ENCODE measurements at regions not wholly inside any gene's neighbourhood (a gene's known extent, or its start where the extent isn't known, plus 50 kb on each side); places are given as distances from the start of the nearest gene placed in this dataset.

DNA sequence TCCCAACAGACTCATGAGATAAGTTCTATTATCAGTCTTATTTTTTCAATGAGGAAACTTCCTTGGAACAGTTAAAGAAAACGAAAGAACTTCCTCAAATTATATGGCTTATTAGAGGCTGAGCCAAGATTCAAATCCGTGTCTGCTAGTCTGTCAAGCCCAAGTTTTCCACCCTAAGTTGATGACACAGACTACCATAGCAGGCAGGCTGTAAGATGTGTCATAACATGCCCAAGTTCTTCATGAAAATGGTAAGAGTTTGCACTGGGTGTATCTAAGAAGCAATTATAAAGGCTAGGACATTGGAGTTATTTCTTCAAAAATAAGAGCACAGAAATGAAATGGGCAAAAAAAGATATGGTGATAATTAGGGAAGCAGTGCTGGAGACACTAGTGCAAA lies 634.5 kb downstream of the BRINP1 start:
- Histone ChIP-seq H3K27me3 (ENCODE audit: insufficient read depth, low read depth, severe bottlenecking) (no peaks in the 10 kb centered on the region), H3K27ac (no peak overlapping the region), H3K9me3 (ENCODE audit: severe bottlenecking) (peaks cover 12% of the 10 kb centered on the region), H3K36me3 (no peaks in the 10 kb centered on the region), H3K4me3 (ENCODE audit: low read depth, low read length) (no peak overlapping the region)
- DNase-seq: no peak
- TF ChIP-seq CTCF (IDR thresholded peaks at IDR 0.05; ENCODE audit: low read depth, low read length): no peak

DNA sequence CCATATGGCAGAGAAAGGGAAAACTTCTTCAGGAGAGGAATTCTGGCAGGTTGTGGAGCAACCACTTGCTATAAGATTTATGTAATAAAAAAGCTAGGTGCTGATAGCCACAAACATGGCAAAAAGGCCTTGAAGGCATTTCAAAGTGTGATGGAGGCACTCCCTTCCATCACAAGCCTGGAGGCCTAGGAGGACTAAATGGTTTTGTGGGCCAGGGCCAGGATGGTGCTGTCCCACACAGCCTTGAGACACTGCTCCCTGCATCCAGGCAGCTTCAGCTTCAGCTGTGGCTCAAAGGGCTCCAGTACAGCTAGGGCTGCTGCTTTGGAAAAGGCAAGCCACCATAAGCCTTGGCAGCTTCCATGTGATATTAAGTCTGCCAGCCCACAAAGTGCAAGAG lies 632.8 kb downstream of the BRINP1 start:
- TF ChIP-seq CTCF (IDR thresholded peaks at IDR 0.05; ENCODE audit: low read depth, low read length): no peak

DNA sequence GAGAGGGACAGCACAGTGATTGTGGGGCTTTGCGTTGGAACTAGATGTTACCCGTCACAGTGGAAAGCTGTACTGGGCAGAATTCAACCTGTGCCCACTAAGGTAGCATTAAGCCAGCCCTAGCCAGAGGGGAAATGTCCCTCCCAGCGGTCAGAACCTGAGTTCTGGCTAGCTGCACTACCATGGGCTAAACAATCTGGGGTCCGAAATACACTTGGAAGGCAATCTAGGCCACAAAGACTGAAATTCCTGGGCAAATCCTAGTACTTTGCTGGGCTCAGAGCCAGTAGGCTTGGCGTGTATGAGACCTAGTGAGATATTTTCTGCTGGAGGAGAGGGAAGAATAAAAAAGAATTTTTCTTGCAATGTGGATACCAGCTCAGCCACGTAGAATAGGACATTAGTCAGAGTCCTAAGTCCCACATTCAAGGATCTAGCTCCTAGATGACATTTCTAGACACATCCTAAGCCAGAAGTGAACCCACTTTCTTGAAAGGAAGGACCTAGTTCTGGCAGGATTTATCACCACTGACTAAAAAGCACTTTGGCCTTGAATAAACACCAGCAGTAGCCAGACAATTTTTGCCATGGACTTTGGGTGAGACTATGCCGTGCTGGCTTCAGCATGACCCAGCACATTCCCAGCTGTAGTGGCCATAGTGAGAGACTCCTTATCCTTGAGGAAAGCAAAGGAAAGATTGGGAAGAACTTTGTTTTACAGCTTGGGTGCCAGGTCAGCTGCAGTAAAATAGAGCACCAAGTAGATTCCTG lies 618.0 kb downstream of the BRINP1 start:
- Histone ChIP-seq H3K27me3 (ENCODE audit: insufficient read depth, low read depth, severe bottlenecking) (peaks cover 9% of the 10 kb centered on the region), H3K4me3 (ENCODE audit: low read depth, low read length) (no peak overlapping the region), H3K9me3 (ENCODE audit: severe bottlenecking) (peaks cover 4% of the 10 kb centered on the region), H3K36me3 (no peaks in the 10 kb centered on the region), H3K27ac (no peak overlapping the region)
- TF ChIP-seq CTCF (IDR thresholded peaks at IDR 0.05; ENCODE audit: low read depth, low read length): no peak
- no peak for DNase-seq

More for the DNA sequence above, 632.8 kb downstream of the BRINP1 start:
- DNase-seq: no peak
- Histone ChIP-seq H3K4me3 (ENCODE audit: low read depth, low read length) (no peak overlapping the region), H3K9me3 (ENCODE audit: severe bottlenecking) (peaks cover 12% of the 10 kb centered on the region), H3K36me3 (no peaks in the 10 kb centered on the region), H3K27ac (no peak overlapping the region), H3K27me3 (ENCODE audit: insufficient read depth, low read depth, severe bottlenecking) (no peaks in the 10 kb centered on the region)

DNA sequence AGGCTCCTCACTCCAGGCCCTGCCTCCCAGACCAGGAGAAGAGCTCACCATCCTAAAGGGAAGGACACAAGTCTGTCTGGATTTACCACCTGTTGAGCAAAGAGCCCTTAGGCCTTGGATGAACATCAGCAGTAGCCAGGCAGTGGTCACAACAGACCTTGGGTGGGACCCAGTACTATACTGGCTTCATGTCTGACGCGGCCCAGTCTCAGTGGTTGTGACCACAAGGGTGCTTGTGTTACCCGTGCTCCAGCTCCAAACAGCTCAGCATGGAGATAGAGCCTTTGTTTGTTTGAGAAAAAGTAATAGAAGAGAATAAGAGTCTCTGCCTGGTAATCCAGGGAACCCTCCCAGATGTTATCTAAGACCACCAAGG lies 617.4 kb downstream of the BRINP1 start:
- Histone ChIP-seq H3K9me3 (ENCODE audit: severe bottlenecking) (peaks cover 4% of the 10 kb centered on the region), H3K36me3 (no peaks in the 10 kb centered on the region), H3K27me3 (ENCODE audit: insufficient read depth, low read depth, severe bottlenecking) (peaks cover 9% of the 10 kb centered on the region), H3K4me3 (ENCODE audit: low read depth, low read length) (no peak overlapping the region), H3K27ac (no peak overlapping the region)
- no peak for DNase-seq
- no peak for TF ChIP-seq CTCF (IDR thresholded peaks at IDR 0.05; ENCODE audit: low read depth, low read length)

GRCh38 chr9:118761016-118761790 lies 608.0 kb downstream of the BRINP1 start:
- Histone ChIP-seq H3K27me3 (ENCODE audit: insufficient read depth, low read depth, severe bottlenecking) (peaks cover 3% of the 10 kb centered on the region), H3K9me3 (ENCODE audit: severe bottlenecking) (no peaks in the 10 kb centered on the region), H3K27ac (no peak overlapping the region), H3K4me3 (ENCODE audit: low read depth, low read length) (no peak overlapping the region), H3K36me3 (no peaks in the 10 kb centered on the region)
- no peak for DNase-seq
- no peak for TF ChIP-seq CTCF (IDR thresholded peaks at IDR 0.05; ENCODE audit: low read depth, low read length)

Measured in WERI-Rb-1 (cell line).